ENCODE measurements at regions not wholly inside any gene's neighbourhood (a gene's known extent, or its start where the extent isn't known, plus 50 kb on each side); places are given as distances from the start of the nearest gene placed in this dataset.
"Not testable (repeated sequence)": the region's sequence is repeated elsewhere in the genome, so short reads cannot be mapped to it uniquely, and the experiment has no call there.

GRCh38 chr6:168840299-168840698 lies 399.3 kb downstream of the SMOC2 start:
- not testable (repeated sequence) for DNase-seq

DNA sequence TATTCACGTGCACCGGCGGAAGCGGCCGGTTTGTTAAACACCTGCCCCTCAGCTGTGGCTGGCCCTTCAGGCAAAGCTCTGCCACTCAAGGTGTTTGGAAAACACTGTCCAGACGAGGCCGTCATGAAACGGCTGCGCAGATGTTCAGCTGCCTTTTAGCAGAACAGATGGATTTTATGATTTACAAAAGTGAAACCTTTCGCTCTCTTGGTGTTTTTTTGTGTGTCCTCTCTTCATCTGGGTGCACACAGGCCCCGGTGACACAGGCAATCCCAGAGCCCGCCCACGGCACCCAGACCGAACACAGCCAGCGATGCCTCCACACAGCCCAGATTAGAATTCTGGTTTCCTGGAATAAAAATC lies 397.0 kb downstream of the SMOC2 start:
- DNase-seq, result peak; percentile 86

DNA sequence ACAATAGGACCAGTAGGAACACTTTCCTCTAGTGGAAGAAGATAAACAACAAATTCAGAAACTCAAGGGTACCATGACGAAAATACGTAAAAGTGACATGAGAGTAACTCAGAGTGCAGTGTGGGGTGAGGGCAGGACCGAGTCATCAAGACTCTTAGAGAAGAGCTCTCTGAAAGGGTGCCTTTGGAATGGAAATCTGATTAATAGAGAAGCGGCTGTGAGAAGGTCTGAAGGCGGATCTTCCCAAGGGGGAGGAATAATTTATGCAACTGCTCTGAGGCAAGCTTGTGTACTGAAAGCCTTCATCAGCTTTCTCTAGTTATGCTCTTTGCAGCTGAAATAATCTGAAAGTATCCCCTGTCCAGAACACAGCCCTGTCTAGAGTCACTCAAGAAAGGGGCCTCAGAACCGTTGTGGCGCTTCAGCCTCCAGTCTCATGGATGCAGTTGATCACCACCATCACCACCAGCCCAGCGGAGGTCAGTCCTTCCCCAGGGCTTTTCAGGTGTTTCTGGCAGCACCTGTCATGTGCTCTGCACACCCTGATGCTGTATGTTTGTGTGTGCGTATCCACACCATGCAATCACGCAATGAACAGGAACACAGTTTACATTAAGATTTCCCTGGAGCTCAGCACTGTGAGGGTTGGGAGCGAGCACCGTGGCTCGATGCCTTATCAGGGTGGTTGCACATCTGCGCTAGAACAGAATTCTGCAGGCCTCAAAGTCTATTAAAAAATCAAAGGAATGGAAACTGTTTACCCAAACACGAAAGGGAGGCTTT lies 396.5 kb downstream of the SMOC2 start:
- DNase-seq, result no peak

DNA sequence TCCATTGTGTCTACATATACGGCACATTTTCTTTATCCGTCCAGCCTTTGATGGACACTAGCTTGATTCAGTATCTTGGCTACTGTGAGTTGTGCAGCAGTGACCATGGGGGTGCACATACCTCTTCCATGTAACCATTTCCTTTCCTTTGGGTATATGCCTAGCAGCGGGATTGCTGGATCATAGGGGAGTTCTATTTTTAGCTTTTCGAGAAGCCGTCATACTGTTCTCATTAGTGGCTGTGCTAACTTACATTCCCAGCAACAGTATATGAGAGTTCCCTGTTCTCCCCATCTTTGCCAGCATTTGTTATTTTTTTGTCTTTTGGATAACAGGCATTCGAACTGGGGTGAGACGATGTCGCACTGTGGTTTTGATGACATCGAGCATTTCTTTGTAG lies 395.0 kb downstream of the SMOC2 start:
- no peak for DNase-seq

- no peak for DNase-seq
Observed at GRCh38 chr6:168834801-168835200, 393.8 kb downstream of the SMOC2 start.

DNA sequence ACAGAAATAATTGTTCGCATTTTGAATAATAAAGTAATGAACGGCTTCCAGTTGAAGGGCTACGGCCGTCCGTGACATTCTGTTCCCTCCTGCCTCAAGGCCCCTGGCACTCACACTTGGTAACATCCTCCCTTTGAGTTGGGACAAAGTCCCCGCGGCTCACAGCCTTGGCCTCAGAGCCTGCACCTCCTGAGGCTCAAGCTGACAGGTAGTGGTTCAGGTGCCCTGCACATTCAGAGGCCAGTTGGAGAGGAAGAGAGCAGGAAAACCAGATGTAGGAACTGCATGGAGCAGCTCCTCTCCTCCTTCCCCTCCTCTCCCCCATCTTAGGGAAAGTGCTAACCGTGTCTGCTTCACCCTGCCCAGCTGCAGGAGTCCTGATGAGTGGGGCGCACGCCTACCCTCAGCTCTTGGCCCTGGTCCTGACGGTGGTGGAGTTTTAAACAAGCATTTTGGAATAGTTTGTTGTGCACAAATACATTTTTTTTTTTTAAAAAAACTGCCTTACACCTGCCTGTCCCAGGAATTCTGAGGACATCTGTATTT lies 393.1 kb downstream of the SMOC2 start:
- no peak for DNase-seq

- no peak for DNase-seq
Observed at GRCh38 chr6:168828800-168829199, 387.8 kb downstream of the SMOC2 start.

- no peak for DNase-seq
Observed at GRCh38 chr6:168828035-168828434, 387.1 kb downstream of the SMOC2 start.

GRCh38 chr6:168827586-168827871 lies 386.5 kb downstream of the SMOC2 start:
- DNase-seq, result no peak

- DNase-seq, result peak; percentile 91
Observed at GRCh38 chr6:168826726-168827585, 386.0 kb downstream of the SMOC2 start.

- no peak for DNase-seq
Observed at GRCh38 chr6:168826078-168826390, 385.1 kb downstream of the SMOC2 start.

DNA sequence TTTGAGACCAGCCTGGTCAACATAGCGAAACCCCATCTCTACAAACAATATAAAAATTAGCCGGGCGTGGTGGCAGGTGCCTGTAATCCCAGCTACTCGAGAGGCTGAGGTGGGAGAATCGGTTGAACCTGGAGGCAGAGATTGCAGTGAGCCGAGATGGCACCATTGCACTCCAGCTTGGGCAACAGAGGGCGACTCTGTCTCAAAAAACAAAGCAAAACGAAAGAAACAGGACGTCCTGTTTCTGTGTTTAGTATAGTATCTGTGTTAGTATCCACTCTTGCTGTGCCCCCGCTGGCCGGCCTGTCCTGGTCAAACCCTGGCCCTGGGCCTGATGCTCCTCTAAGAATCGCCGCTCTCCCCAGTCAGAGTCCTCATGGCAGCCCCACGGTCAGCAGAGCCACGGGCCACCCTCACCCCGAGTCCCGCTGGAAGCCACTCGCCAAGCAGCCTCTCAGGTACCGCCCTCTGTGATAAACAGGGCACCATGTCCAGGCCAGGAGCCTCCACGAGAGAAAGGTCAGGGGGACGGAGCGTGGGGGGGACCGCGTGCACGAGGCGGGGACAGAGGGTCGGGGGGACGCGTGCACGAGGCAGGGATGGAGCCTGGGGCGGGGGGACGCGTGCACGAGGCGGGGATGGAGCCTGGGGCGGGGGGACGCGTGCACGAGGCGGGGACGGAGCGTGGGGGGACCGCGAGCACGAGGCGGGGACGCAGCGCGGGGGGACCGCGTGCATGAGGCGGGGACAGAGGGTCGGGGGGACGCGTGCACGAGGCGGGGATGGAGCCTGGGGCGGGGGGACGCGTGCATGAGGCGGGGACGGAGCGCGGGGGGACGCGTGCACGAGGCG lies 384.5 kb downstream of the SMOC2 start:
- no peak for DNase-seq

GRCh38 chr6:168823397-168824212 lies 382.6 kb downstream of the SMOC2 start:
- no peak for DNase-seq

- no peak for DNase-seq
Observed at GRCh38 chr6:168822376-168822775, 381.4 kb downstream of the SMOC2 start.

DNA sequence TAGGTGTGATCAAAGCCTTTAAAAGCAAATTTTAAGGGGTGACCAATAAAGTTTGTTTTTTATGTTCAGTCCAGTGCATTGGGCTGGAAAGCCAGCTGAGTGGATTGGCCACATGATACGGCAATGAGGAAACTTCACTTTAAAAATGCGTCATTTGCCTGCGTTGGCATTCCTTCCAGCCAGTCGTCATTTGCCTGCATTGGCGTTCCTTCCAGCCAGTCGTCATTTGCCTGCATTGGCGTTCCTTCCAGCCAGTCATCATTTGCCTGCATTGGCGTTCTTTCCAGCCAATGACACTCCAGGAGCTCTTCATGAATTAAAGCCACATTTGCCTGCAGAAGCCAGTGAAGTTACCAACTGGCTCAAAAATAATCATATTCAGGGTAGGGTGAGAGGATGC lies 378.6 kb downstream of the SMOC2 start:
- no peak for DNase-seq

DNA sequence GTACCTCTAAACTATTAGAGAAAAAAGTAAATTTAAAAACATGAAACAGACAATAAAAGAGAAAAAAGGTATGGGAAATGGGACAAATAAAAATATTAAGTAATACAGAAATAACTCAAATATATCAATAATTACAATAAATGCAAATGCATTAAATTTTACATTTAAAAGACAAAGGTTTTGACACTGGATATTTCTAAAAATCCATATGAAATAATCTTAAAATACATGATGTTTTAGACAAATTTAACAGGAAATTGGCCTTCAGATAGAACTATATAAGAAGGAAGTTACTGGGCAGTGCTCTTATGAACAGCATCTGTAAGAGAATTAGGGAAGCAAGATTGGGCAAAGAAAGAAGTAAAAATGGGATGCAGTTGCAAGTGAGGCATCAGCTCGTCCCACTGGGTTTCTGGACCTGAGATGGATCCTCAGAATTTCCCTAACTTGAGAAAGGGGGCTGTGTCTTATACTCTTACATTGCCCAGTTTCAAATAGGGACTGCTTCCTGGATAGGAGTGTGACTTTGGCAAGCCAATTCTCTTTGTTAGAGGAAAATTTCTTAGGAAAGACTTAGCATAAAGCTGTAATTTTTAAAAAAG lies 376.7 kb downstream of the SMOC2 start:
- no peak for DNase-seq

DNA sequence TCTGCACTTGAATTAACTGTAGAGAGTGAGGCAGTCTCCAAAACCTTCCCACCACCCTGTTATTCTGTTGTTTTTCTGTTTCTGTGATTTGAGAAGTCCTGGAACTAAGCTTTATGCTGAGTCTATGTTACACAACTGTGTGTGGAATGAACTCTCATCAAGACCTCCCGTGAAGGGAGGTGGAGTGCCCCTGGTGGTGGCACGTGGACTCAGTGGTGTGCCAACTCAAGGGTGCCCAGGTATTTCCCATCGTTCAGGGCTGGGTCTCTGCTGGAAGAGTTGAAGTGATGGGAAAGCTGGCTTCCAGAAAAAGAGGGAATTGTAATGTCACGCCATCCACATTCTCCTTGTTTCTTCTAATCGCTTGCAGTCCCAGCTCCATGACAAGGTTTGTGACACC lies 374.2 kb downstream of the SMOC2 start:
- no peak for DNase-seq

- DNase-seq, result no peak
Observed at GRCh38 chr6:168808232-168808631, 367.2 kb downstream of the SMOC2 start.

GRCh38 chr6:168804331-168804730 lies 363.3 kb downstream of the SMOC2 start:
- no peak for DNase-seq

- no peak for DNase-seq
Observed at GRCh38 chr6:168803874-168804273, 362.9 kb downstream of the SMOC2 start.

- no peak for DNase-seq
Observed at GRCh38 chr6:168799067-168799466, 358.1 kb downstream of the SMOC2 start.

GRCh38 chr6:168796106-168796505 lies 355.1 kb downstream of the SMOC2 start:
- DNase-seq, result no peak

All from NCI-H1105 (cell line).